Esophagus muscularis mucosa (tissue), 4 donors: ENCODE measurements at regions not wholly inside any gene's neighbourhood (a gene's known extent, or its start where the extent isn't known, plus 50 kb on each side); places are given as distances from the start of the nearest gene placed in this dataset.

Experiments
- DNase-seq: peaks from one replicate; pipeline ENCODE4 v3.0.0-alpha.2; 2017; ENCODE audit errors: extremely low spot score
- H3K27ac ChIP-seq, 4 donors: fragments of 200-600 bp; sonication (generic); replicated peaks in 1 of 4; 1 replicate in 3 of 4; 2 replicates in 1 of 4; pipeline ENCODE4 v1.5.1; 2016 to 2019; ENCODE audit warnings: mild to moderate bottlenecking in 1 of 4
- H3K27me3 ChIP-seq, 4 donors: fragments of 200-600 bp; sonication (generic); one replicate each; pipeline versions ENCODE4 v1.5.1 to v1.6.0; 2016 to 2019
- H3K36me3 ChIP-seq, 4 donors: fragments of 200-600 bp; sonication (generic); one replicate each; pipeline ENCODE4 v1.5.1; 2016 to 2019
- H3K4me1 ChIP-seq, 4 donors: fragments of 200-600 bp; sonication (generic); one replicate each; pipeline ENCODE4 v1.5.1; 2016 to 2019
- H3K4me3 ChIP-seq, 4 donors: fragments of 200-600 bp; sonication (generic); 1 replicate in 2 of 4; 2 replicates in 2 of 4; pipeline ENCODE4 v1.5.1; 2016 to 2019; ENCODE audit warnings: mild to moderate bottlenecking in 4 of 4, moderate library complexity in 1 of 4
- H3K9me3 ChIP-seq, 4 donors: fragments of 200-600 bp; sonication (generic); 1 replicate in 3 of 4; 2 replicates in 1 of 4; pipeline ENCODE4 v1.5.1; 2016 to 2019
- EP300 ChIP-seq: sonication (generic); formaldehyde crosslinking; IDR thresholded peaks from one replicate; pipeline ENCODE4 v1.6.1; 2017; ENCODE audit warnings: antibody characterized with exemption
- POLR2A ChIP-seq: fragments of 450-650 bp; IDR thresholded peaks from one replicate; pipeline ENCODE4 v1.6.1; 2017; ENCODE audit warnings: antibody characterized with exemption, moderate library complexity, mild to moderate bottlenecking, low read depth
- POLR2AphosphoS5 ChIP-seq, 2 donors: sonication (generic); formaldehyde crosslinking; IDR thresholded peaks; one replicate each; pipeline ENCODE4 v1.6.1; 2017; ENCODE audit warnings: antibody characterized with exemption in 2 of 2
- WGBS: methylation state at CpG from one replicate; pipeline ENCODE4 v1.1.5; 2018; 5-methylcytosine and 5-hydroxymethylcytosine counted together
- intact Hi-C: fragments of 100-400 bp; cut with DNase I; formaldehyde crosslinking; loops from one replicate; pipeline ENCODE4 v1.15.1; 2023
- TF ChIP-seq, protein P1 (sequence below), 3 experiments: fragments of 200-600 bp in 2 of 3; fragments of 450-650 bp in 1 of 3; sonication (generic) in 2 of 3; IDR thresholded peaks; one replicate each; pipeline ENCODE4 v1.5.1; 2017 to 2019; ENCODE audit warnings: antibody characterized with exemption in 3 of 3, mild to moderate bottlenecking in 2 of 3, moderate library complexity in 1 of 3

DNA sequence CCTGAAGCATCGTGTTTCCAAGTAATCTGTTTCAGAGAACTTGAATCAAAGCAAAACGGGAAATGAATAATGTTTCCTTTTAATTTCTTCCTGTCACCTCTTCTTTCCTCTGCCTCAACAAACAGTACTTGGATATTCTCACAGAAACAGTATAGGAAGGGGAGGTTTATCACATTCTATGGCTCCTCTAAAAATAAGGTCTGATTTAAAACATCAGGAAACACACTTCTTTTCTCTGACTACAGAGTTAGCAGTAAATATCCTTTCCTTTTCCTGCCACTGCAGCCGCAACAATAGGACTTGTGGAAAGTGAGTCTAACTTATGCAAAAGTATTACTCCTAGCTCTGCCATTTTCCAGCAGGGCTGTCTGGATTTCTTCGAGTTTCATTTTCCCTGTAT lies 62.3 kb downstream of the CH25H start:
- TF ChIP-seq POLR2AphosphoS5 (IDR thresholded peaks at IDR 0.05): no peak
- TF ChIP-seq, protein P1, sequence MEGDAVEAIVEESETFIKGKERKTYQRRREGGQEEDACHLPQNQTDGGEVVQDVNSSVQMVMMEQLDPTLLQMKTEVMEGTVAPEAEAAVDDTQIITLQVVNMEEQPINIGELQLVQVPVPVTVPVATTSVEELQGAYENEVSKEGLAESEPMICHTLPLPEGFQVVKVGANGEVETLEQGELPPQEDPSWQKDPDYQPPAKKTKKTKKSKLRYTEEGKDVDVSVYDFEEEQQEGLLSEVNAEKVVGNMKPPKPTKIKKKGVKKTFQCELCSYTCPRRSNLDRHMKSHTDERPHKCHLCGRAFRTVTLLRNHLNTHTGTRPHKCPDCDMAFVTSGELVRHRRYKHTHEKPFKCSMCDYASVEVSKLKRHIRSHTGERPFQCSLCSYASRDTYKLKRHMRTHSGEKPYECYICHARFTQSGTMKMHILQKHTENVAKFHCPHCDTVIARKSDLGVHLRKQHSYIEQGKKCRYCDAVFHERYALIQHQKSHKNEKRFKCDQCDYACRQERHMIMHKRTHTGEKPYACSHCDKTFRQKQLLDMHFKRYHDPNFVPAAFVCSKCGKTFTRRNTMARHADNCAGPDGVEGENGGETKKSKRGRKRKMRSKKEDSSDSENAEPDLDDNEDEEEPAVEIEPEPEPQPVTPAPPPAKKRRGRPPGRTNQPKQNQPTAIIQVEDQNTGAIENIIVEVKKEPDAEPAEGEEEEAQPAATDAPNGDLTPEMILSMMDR (IDR thresholded peaks at IDR 0.05): no peak
- no peak for TF ChIP-seq EP300
- no peak overlapping the region for H3K27ac ChIP-seq
- WGBS: 62% methylated on average over 4 of the region's 4 CpGs
- no peaks in the 10 kb centered on the region for H3K36me3 ChIP-seq
- H3K9me3 ChIP-seq: no peaks in the 10 kb centered on the region
- no peak overlapping the region for H3K4me3 ChIP-seq
- H3K27me3 ChIP-seq: no peaks in the 10 kb centered on the region
- intact Hi-C loops: no loop called here
- H3K4me1 ChIP-seq: no peaks in the 10 kb centered on the region
- DNase-seq: no peak

DNA sequence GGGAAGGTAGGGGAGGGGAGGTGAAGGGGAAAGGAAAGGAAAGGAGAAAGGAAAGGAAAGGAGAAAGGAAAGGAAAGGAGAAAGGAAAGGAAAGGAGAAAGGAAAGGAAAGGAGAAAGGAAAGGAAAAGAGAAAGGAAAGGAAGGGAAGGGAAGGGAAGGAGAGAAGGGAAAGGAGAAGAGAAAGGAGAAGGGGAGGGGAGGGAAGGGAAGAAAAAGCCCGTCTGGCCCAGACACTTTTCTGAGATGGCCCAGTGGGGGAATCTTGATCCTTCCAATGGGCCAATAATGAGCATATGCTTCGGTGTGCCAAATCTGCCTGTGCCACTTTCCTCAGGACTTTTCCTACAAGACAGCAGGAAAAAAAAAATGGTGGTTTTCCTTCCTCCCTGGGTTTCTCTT lies 64.5 kb downstream of the CH25H start:
- intact Hi-C loops: no loop called here
- DNase-seq: no peak
- Histone ChIP-seq H3K27ac (no peak overlapping the region), H3K4me3 (no peak overlapping the region), H3K36me3 (no peaks in the 10 kb centered on the region), H3K27me3 (no peaks in the 10 kb centered on the region), H3K4me1 (no peaks in the 10 kb centered on the region), H3K9me3 (no peaks in the 10 kb centered on the region)
- no peak for TF ChIP-seq POLR2A
- TF ChIP-seq, protein P1 (IDR thresholded peaks at IDR 0.05): no peak
- TF ChIP-seq POLR2AphosphoS5 (IDR thresholded peaks at IDR 0.05): no peak
- no peak for TF ChIP-seq EP300
- 83% methylated on average over 2 of the region's 2 CpGs for WGBS

DNA sequence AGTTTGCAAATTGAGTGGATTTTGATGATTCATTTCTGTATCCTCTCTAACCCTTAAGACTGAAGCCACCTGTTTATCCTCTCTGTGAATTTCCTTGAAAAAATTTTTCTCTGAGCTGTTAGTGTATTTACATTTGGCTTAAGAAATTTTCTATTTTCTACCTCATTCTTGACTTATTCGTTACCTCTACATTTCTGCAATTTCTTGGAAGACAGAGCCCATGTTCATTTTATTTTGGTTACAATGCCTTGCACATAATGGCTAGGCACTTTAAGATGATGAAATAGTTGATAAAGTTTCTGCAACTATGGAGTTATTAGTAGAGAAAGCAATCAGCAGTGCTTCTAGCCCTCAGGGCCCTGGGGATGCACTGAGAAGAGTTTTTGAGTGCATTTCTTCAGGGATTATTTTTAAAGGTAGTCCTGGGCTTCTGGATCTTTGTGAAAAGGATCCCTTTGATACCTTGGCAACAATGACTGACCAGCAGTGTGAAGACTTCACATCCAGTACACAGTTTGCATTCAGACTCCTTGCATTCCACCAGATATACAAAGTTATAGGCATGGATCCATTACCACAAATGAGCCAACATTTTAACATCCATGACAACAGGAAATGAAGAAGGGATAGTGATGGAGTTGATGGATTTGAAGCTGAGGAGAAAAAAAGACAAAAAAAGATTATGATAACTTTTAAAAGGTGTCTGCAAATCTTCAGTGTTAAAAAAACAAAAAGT lies 68.2 kb downstream of the CH25H start:
- Histone ChIP-seq H3K4me1 (no peaks in the 10 kb centered on the region), H3K27ac (no peak overlapping the region), H3K4me3 (no peak overlapping the region), H3K36me3 (no peaks in the 10 kb centered on the region), H3K27me3 (no peaks in the 10 kb centered on the region), H3K9me3 (no peaks in the 10 kb centered on the region)
- TF ChIP-seq POLR2A (no peak), POLR2AphosphoS5 (IDR thresholded peaks at IDR 0.05) (no peak), EP300 (no peak)
- TF ChIP-seq, protein P1 (IDR thresholded peaks at IDR 0.05): no peak
- no peak for DNase-seq
- 55% methylated on average over 1 of the region's 1 CpG for WGBS
- intact Hi-C loops: no loop called here

DNA sequence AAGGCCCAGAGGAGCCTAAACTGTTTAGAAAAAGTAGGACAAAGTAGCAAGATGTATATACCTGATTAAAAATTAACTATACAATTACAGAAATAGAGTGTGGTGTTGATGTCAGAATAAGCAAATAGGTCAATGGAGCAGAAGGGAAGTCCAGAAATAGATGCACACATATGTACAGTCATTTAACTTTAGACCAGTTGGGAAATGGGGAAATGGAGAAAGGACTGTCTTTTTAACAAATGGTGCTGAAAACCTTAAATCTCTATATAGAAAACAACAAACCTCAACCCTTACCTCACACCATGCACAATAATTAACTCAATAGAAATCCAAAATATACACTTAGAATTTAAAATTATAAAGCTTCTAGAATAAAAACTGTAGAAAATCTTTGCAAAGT lies 72.2 kb downstream of the CH25H start:
- Histone ChIP-seq H3K27me3 (no peaks in the 10 kb centered on the region), H3K4me3 (no peak overlapping the region), H3K4me1 (no peaks in the 10 kb centered on the region), H3K36me3 (no peaks in the 10 kb centered on the region), H3K27ac (no peak overlapping the region), H3K9me3 (no peaks in the 10 kb centered on the region)
- intact Hi-C loops: no loop called here
- no peak for TF ChIP-seq POLR2AphosphoS5 (IDR thresholded peaks at IDR 0.05)
- TF ChIP-seq POLR2A: no peak
- TF ChIP-seq EP300: no peak
- TF ChIP-seq, protein P1 (IDR thresholded peaks at IDR 0.05): no peak
- DNase-seq: no peak

DNA sequence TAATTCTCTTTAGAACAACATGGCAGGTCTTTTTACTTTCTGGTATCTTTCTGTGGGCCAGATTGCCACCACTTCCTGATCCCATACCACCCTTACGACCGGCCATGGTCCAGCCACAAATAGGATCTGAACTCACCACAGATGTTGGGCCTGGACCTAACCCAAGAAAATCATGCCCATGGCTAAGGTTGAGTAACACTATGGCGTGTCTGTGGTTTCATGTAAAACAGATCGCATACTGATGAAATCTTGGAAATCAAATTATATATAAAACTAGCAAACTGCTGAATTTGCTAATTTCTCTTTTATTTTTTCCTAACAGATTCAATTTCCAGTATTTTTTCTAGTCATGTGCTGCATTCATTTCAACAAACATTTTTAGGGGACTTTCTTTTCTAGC lies 77.2 kb downstream of the CH25H start:
- DNase-seq: no peak
- H3K9me3 ChIP-seq: no peaks in the 10 kb centered on the region
- TF ChIP-seq EP300 (no peak), POLR2AphosphoS5 (IDR thresholded peaks at IDR 0.05) (peak in 1 of 2 donors; percentile 7)
- H3K27me3 ChIP-seq: no peaks in the 10 kb centered on the region
- H3K4me1 ChIP-seq: peaks cover 0 to 9% (median 7%) of the 10 kb centered on the region in 4 donors
- intact Hi-C loops: no loop called here
- 68% methylated on average over 4 of the region's 4 CpGs for WGBS
- H3K4me3 ChIP-seq: no peak overlapping the region
- H3K27ac ChIP-seq: no peak overlapping the region
- H3K36me3 ChIP-seq: no peaks in the 10 kb centered on the region
